GM18868 (cell line): ENCODE measurements at regions not wholly inside any gene's neighbourhood (a gene's known extent, or its start where the extent isn't known, plus 50 kb on each side); places are given as distances from the start of the nearest gene placed in this dataset.

Experiments
- ATAC-seq: cut with Tn5 transposase; IDR thresholded peaks from one replicate; pipeline ENCODE4 v1.9.1; 2021; ENCODE audit warnings: mild to moderate bottlenecking, moderate library complexity; ENCODE audit not compliant: unreplicated experiment

- no peak for ATAC-seq
These were observed 480.3 kb downstream of the BCL11B start for GRCh38 chr14:98791661-98792060.

- ATAC-seq, result no peak
These were observed 479.8 kb downstream of the BCL11B start for GRCh38 chr14:98792171-98792570.

GRCh38 chr14:98798099-98798498, 473.9 kb downstream of the BCL11B start:
- no peak for ATAC-seq

GRCh38 chr14:98799891-98800290, 472.1 kb downstream of the BCL11B start:
- ATAC-seq, result no peak

GRCh38 chr14:98802044-98802443, 470.0 kb downstream of the BCL11B start:
- no peak for ATAC-seq

- ATAC-seq, result no peak
These were observed 468.8 kb downstream of the BCL11B start for GRCh38 chr14:98803196-98803595.

GRCh38 chr14:98808494-98809407, 463.2 kb downstream of the BCL11B start:
- ATAC-seq, result no peak

- no peak for ATAC-seq
These were observed 455.8 kb downstream of the BCL11B start for GRCh38 chr14:98816195-98816594.

- no peak for ATAC-seq
These were observed 455.3 kb downstream of the BCL11B start for GRCh38 chr14:98816720-98817119.

- ATAC-seq, result no peak
These were observed 452.7 kb downstream of the BCL11B start for GRCh38 chr14:98819132-98819866.

GRCh38 chr14:98819867-98820206, 452.2 kb downstream of the BCL11B start:
- no peak for ATAC-seq

GRCh38 chr14:98822917-98823316, 449.1 kb downstream of the BCL11B start:
- ATAC-seq, result no peak

- ATAC-seq, result no peak
These were observed 445.4 kb downstream of the BCL11B start for GRCh38 chr14:98826618-98827017.

GRCh38 chr14:98834119-98834518, 437.9 kb downstream of the BCL11B start:
- ATAC-seq, result no peak

GRCh38 chr14:98835051-98835824, 436.8 kb downstream of the BCL11B start:
- no peak for ATAC-seq

GRCh38 chr14:98835825-98836100, 436.2 kb downstream of the BCL11B start:
- no peak for ATAC-seq

- no peak for ATAC-seq
These were observed 431.9 kb downstream of the BCL11B start for GRCh38 chr14:98840091-98840490.

GRCh38 chr14:98840511-98840910, 431.5 kb downstream of the BCL11B start:
- ATAC-seq, result no peak

GRCh38 chr14:98844456-98844855, 427.5 kb downstream of the BCL11B start:
- ATAC-seq, result no peak

GRCh38 chr14:98847521-98848468, 424.2 kb downstream of the BCL11B start:
- ATAC-seq, result no peak
